ENCODE measurements at regions not wholly inside any gene's neighbourhood (a gene's known extent, or its start where the extent isn't known, plus 50 kb on each side); places are given as distances from the start of the nearest gene placed in this dataset.

GRCh38 chr5:156240414-156240813 lies 86.5 kb upstream of the SGCD start:
- BruUV-seq (replicated peaks) = no TSS peak
- Histone ChIP-seq H3K4me1 (ENCODE audit: control insufficient read depth, insufficient read depth, low read length) (no peaks in the 10 kb centered on the region), H3K27ac (ENCODE audit: low read length) (no peak overlapping the region), H3K9me3 (ENCODE audit: control insufficient read depth, insufficient read depth, low read depth, low read length) (no peaks in the 10 kb centered on the region), H3K4me3 (ENCODE audit: low read depth in 2 of 2, low read length in 2 of 2) (no peak overlapping the region), H3K36me3 (ENCODE audit: control insufficient read depth, insufficient read depth, low read length) (no peaks in the 10 kb centered on the region), H3K27me3 (ENCODE audit: control insufficient read depth, insufficient read depth, low read length) (no peaks in the 10 kb centered on the region)
- no peak for TF ChIP-seq POLR2AphosphoS5 (IDR thresholded peaks at IDR 0.05; ENCODE audit: low read depth, low read length)
- no peak for TF ChIP-seq SIN3A (IDR thresholded peaks at IDR 0.05; ENCODE audit: borderline replicate concordance, insufficient read depth, low read depth, low read length)
- TF ChIP-seq CTCF (IDR thresholded peaks at IDR 0.05) = no peak
- TF ChIP-seq REST (IDR thresholded peaks at IDR 0.05; ENCODE audit: insufficient read depth in 1 of 2, low read depth in 2 of 2, low read length in 1 of 2) = no peak
- no peak for TF ChIP-seq TCF7L2 (IDR thresholded peaks at IDR 0.05; ENCODE audit: low read depth, low read length)
- ATAC-seq = no peak
- intact Hi-C loops (cut with micrococcal nuclease; ENCODE audit: unreplicated experiment) (no loop called here), in situ Hi-C loops (cut with HindIII; ENCODE audit: low pct_unique_long_range_greater_than_20kb, low sequenced_read_pairs) (no loop called here)
- ChIA-PET CTCF (no interaction called here), POLR2A (no interaction called here)
- no peak for DNase-seq (ENCODE audit: low read depth, low spot score)

- no peak for DNase-seq (ENCODE audit: low read depth, low spot score)
- H3K4me3 ChIP-seq (ENCODE audit: low read depth in 2 of 2, low read length in 2 of 2) = no peak overlapping the region
- intact Hi-C loops (cut with micrococcal nuclease; ENCODE audit: unreplicated experiment) (no loop called here), in situ Hi-C loops (cut with HindIII; ENCODE audit: low pct_unique_long_range_greater_than_20kb, low sequenced_read_pairs) (no loop called here)
- POLR2A ChIA-PET = no interaction called here
- ATAC-seq = no peak
- no peak overlapping the region for H3K27ac ChIP-seq (ENCODE audit: low read length)
- no TSS peak for BruUV-seq (replicated peaks)
- no peaks in the 10 kb centered on the region for H3K36me3 ChIP-seq (ENCODE audit: control insufficient read depth, insufficient read depth, low read length)
- H3K9me3 ChIP-seq (ENCODE audit: control insufficient read depth, insufficient read depth, low read depth, low read length) = no peaks in the 10 kb centered on the region
- CTCF ChIA-PET = no interaction called here
- no peaks in the 10 kb centered on the region for H3K4me1 ChIP-seq (ENCODE audit: control insufficient read depth, insufficient read depth, low read length)
- H3K27me3 ChIP-seq (ENCODE audit: control insufficient read depth, insufficient read depth, low read length) = no peaks in the 10 kb centered on the region
- no peak for TF ChIP-seq POLR2AphosphoS5 (IDR thresholded peaks at IDR 0.05; ENCODE audit: low read depth, low read length)
- no peak for TF ChIP-seq CTCF (IDR thresholded peaks at IDR 0.05)
- TF ChIP-seq TCF7L2 (IDR thresholded peaks at IDR 0.05; ENCODE audit: low read depth, low read length) = no peak
- no peak for TF ChIP-seq SIN3A (IDR thresholded peaks at IDR 0.05; ENCODE audit: borderline replicate concordance, insufficient read depth, low read depth, low read length)
- no peak for TF ChIP-seq REST (IDR thresholded peaks at IDR 0.05; ENCODE audit: insufficient read depth in 1 of 2, low read depth in 2 of 2, low read length in 1 of 2)
Measured at GRCh38 chr5:156241266-156241665, 85.7 kb upstream of the SGCD start.
